GM23338 (cell line): ENCODE measurements at regions not wholly inside any gene's neighbourhood (a gene's known extent, or its start where the extent isn't known, plus 50 kb on each side); places are given as distances from the start of the nearest gene placed in this dataset.

Experiments
- ATAC-seq: fragments of 200-7000 bp; cut with Tn5 transposase; 3 replicates; pipeline ENCODE4 v1.9.1; 2020
- DNase-seq: peaks from one replicate; pipeline ENCODE4 v3.0.0-alpha.2; 2015; ENCODE audit warnings: low spot score
- H2AFZ ChIP-seq: fragments of 200-600 bp; sonication (generic); 2 replicates; pipeline ENCODE4 v1.8.0; 2016; ENCODE audit warnings: antibody characterized with exemption, mild to moderate bottlenecking, moderate library complexity
- H3F3A ChIP-seq: fragments of 200-600 bp; sonication (generic); replicated peaks from 2 replicates; pipeline ENCODE4 v1.8.0; 2017; ENCODE audit warnings: antibody characterized with exemption, mixed run types, low read depth
- H3K27ac ChIP-seq: fragments of 200-600 bp; sonication (generic); 2 replicates; pipeline ENCODE4 v1.6.1; 2016; ENCODE audit warnings: low read depth
- H3K27me3 ChIP-seq: fragments of 200-600 bp; sonication (generic); 2 replicates; pipeline ENCODE4 v1.8.0; 2016; ENCODE audit warnings: mild to moderate bottlenecking, mixed run types, moderate library complexity; ENCODE audit not compliant: insufficient read depth
- H3K36me3 ChIP-seq: fragments of 200-600 bp; sonication (generic); 2 replicates; pipeline ENCODE4 v1.8.0; 2016; ENCODE audit warnings: mild to moderate bottlenecking; ENCODE audit not compliant: insufficient read depth
- H3K4me1 ChIP-seq: fragments of 200-600 bp; sonication (generic); 2 replicates; pipeline ENCODE4 v1.8.0; 2016; ENCODE audit warnings: mild to moderate bottlenecking, moderate library complexity; ENCODE audit not compliant: insufficient read depth
- H3K4me2 ChIP-seq: fragments of 200-600 bp; sonication (generic); 2 replicates; pipeline ENCODE4 v1.7.1; 2017; ENCODE audit warnings: mixed run types
- H3K4me3 ChIP-seq: fragments of 200-600 bp; sonication (generic); 2 replicates; pipeline ENCODE4 v1.6.1; 2016; ENCODE audit warnings: mixed run types
- H3K79me2 ChIP-seq: fragments of 200-600 bp; sonication (generic); replicated peaks from 2 replicates; pipeline ENCODE4 v1.8.0; 2017; ENCODE audit warnings: mild to moderate bottlenecking; ENCODE audit not compliant: insufficient read depth
- H3K9me2 ChIP-seq: fragments of 200-600 bp; sonication (generic); 2 replicates; pipeline ENCODE4 v1.8.0; 2017; ENCODE audit not compliant: insufficient read depth
- H4K20me1 ChIP-seq: fragments of 200-600 bp; sonication (generic); replicated peaks from 2 replicates; pipeline ENCODE4 v1.8.0; 2017; ENCODE audit warnings: mild to moderate bottlenecking; ENCODE audit not compliant: insufficient read depth
- H3K27ac Mint-ChIP-seq: 2 replicates; pipeline ENCODE4 v1.8.0; 2020; ENCODE audit warnings: inconsistent platforms, mild to moderate bottlenecking, moderate library complexity, mixed read lengths
- H3K27me3 Mint-ChIP-seq: 3 replicates; pipeline ENCODE4 v1.8.0; 2022; ENCODE audit warnings: low read depth, mild to moderate bottlenecking, moderate library complexity, mixed read lengths, inconsistent platforms; ENCODE audit not compliant: insufficient read depth, poor library complexity
- H3K36me3 Mint-ChIP-seq: 3 replicates; pipeline ENCODE4 v1.8.0; 2021; ENCODE audit warnings: low read depth, mild to moderate bottlenecking, inconsistent platforms, moderate library complexity, mixed read lengths
- H3K4me1 Mint-ChIP-seq: 3 replicates; pipeline ENCODE4 v1.8.0; 2020; ENCODE audit warnings: mild to moderate bottlenecking, inconsistent platforms, mixed read lengths
- H3K4me3 Mint-ChIP-seq: 3 replicates; pipeline ENCODE4 v1.8.0; 2021; ENCODE audit warnings: moderate library complexity, mild to moderate bottlenecking, inconsistent platforms, mixed read lengths
- H3K9me3 Mint-ChIP-seq: 3 replicates; pipeline ENCODE4 v1.8.0; 2020; ENCODE audit warnings: moderate library complexity, mild to moderate bottlenecking, inconsistent platforms, mixed read lengths
- CREB1 ChIP-seq: fragments of 250-450 bp; sonication (Bioruptor Pico); IDR thresholded peaks from 2 replicates; pipeline ENCODE4 v1.5.0; 2020; ENCODE audit warnings: low read depth, mild to moderate bottlenecking, moderate library complexity
- CTCF ChIP-seq, 2 experiments: fragments of 200-600 bp in 1 of 2; sonication (generic) in 1 of 2; conservative IDR thresholded peaks; 2 replicates each; pipeline versions ENCODE4 v1.5.1 to v1.6.1; 2016 to 2017; ENCODE audit warnings: antibody characterized with exemption in 2 of 2, low read depth in 2 of 2, mild to moderate bottlenecking in 2 of 2, moderate library complexity in 1 of 2
- ETS1 ChIP-seq: IDR thresholded peaks from 2 replicates; pipeline ENCODE4 v1.6.1; 2016; ENCODE audit warnings: antibody characterized with exemption
- EZH2 ChIP-seq: fragments of 200-600 bp; sonication (generic); IDR thresholded peaks from one replicate; pipeline ENCODE4 v1.8.0; 2017; ENCODE audit warnings: antibody characterized with exemption, mild to moderate bottlenecking, low read depth; ENCODE audit not compliant: unreplicated experiment
- EZH2phosphoT487 ChIP-seq: fragments of 200-600 bp; sonication (generic); IDR thresholded peaks from one replicate; pipeline ENCODE4 v1.8.1; 2018; ENCODE audit warnings: antibody characterized with exemption; ENCODE audit not compliant: unreplicated experiment
- JUNB ChIP-seq: IDR thresholded peaks from one replicate; pipeline ENCODE4 v1.6.1; 2016; ENCODE audit warnings: antibody characterized with exemption; ENCODE audit not compliant: unreplicated experiment
- NANOG ChIP-seq: IDR thresholded peaks from 2 replicates; pipeline ENCODE4 v1.6.1; 2016; ENCODE audit warnings: antibody characterized with exemption, borderline replicate concordance
- POLR2AphosphoS5 ChIP-seq: IDR thresholded peaks from 2 replicates; pipeline ENCODE4 v1.6.1; 2016; ENCODE audit warnings: antibody characterized with exemption, low read depth
- STAT1 ChIP-seq: IDR thresholded peaks from one replicate; pipeline ENCODE4 v1.6.1; 2016; ENCODE audit warnings: antibody characterized with exemption; ENCODE audit not compliant: unreplicated experiment
- ZNF114 ChIP-seq: fragments of 250-450 bp; sonication (Bioruptor Pico); IDR thresholded peaks from 2 replicates; pipeline ENCODE4 v1.5.0; 2020; ENCODE audit warnings: mild to moderate bottlenecking, moderate library complexity
- ZNF331 ChIP-seq: fragments of 250-450 bp; sonication (Bioruptor Pico); IDR thresholded peaks from 2 replicates; pipeline ENCODE4 v1.5.0; 2020; ENCODE audit warnings: low read depth, mild to moderate bottlenecking, moderate library complexity
- ZNF462 ChIP-seq: fragments of 250-450 bp; sonication (Bioruptor Pico); IDR thresholded peaks from 2 replicates; pipeline ENCODE4 v1.5.0; 2020; ENCODE audit warnings: mild to moderate bottlenecking, moderate library complexity

GRCh38 chr1:29946057-29946456 lies 709.7 kb downstream of the PTPRU start:
- Histone ChIP-seq H3K4me2 (peak overlapping the region; percentile 68), H3K36me3 (no peaks in the 10 kb centered on the region), H3K27ac (no peak overlapping the region), H3K27me3 (no peaks in the 10 kb centered on the region), H3K79me2 (no peaks in the 10 kb centered on the region), H3K4me3 (no peak overlapping the region), H3F3A (no peaks in the 10 kb centered on the region), H3K9me2 (no peaks in the 10 kb centered on the region), H3K4me1 (peaks cover 11% of the 10 kb centered on the region), H2AFZ (peak overlapping the region; percentile 80; the same call in 1 of the 2 replicates), H4K20me1 (no peaks in the 10 kb centered on the region)
- no peak for TF ChIP-seq NANOG
- H3K4me1 Mint-ChIP-seq = peaks cover 26% of the 10 kb centered on the region
- peaks cover 4% of the 10 kb centered on the region for H3K27me3 Mint-ChIP-seq
- no peak overlapping the region for H3K27ac Mint-ChIP-seq
- H3K36me3 Mint-ChIP-seq = no peaks in the 10 kb centered on the region; the same call in 2 of the 3 replicates
- H3K9me3 Mint-ChIP-seq = peaks cover 3% of the 10 kb centered on the region; the same call in 2 of the 3 replicates
- DNase-seq (no peak), ATAC-seq (peak; percentile 67)
- H3K4me3 Mint-ChIP-seq = no peak overlapping the region

GRCh38 chr1:29945426-29945825 lies 709.1 kb downstream of the PTPRU start:
- Mint-ChIP-seq H3K36me3 (no peaks in the 10 kb centered on the region; the same call in 2 of the 3 replicates), H3K4me3 (no peak overlapping the region), H3K4me1 (peaks cover 26% of the 10 kb centered on the region), H3K27me3 (peaks cover 4% of the 10 kb centered on the region), H3K9me3 (peaks cover 3% of the 10 kb centered on the region; the same call in 2 of the 3 replicates), H3K27ac (no peak overlapping the region)
- H3F3A ChIP-seq = no peaks in the 10 kb centered on the region
- H3K27me3 ChIP-seq = no peaks in the 10 kb centered on the region
- ATAC-seq (peak; percentile 58), DNase-seq (no peak)
- H3K36me3 ChIP-seq = no peaks in the 10 kb centered on the region
- peak overlapping the region; percentile 80 for H2AFZ ChIP-seq
- H3K4me2 ChIP-seq = peak overlapping the region; percentile 68
- no peaks in the 10 kb centered on the region for H3K79me2 ChIP-seq
- no peak overlapping the region for H3K27ac ChIP-seq
- no peak overlapping the region for H3K4me3 ChIP-seq
- H3K4me1 ChIP-seq = peaks cover 11% of the 10 kb centered on the region
- no peaks in the 10 kb centered on the region for H4K20me1 ChIP-seq
- H3K9me2 ChIP-seq = no peaks in the 10 kb centered on the region
- TF ChIP-seq NANOG = no peak
- no peak for TF ChIP-seq EZH2phosphoT487
- TF ChIP-seq CTCF (conservative IDR thresholded peaks at IDR 0.05; ENCODE audit: low read depth in 2 of 2) = no peak
- no peak for TF ChIP-seq ZNF462 (CRISPR knock-in tag)
- no peak for TF ChIP-seq STAT1
- no peak for TF ChIP-seq ETS1
- no peak for TF ChIP-seq JUNB
- no peak for TF ChIP-seq ZNF331
- TF ChIP-seq ZNF114 (CRISPR knock-in tag) = no peak
- no peak for TF ChIP-seq POLR2AphosphoS5
- TF ChIP-seq EZH2 = no peak
- TF ChIP-seq CREB1 (CRISPR knock-in tag) = no peak
